ENCODE measurements at regions not wholly inside any gene's neighbourhood (a gene's known extent, or its start where the extent isn't known, plus 50 kb on each side); places are given as distances from the start of the nearest gene placed in this dataset.

- TF ChIP-seq, protein P1, sequence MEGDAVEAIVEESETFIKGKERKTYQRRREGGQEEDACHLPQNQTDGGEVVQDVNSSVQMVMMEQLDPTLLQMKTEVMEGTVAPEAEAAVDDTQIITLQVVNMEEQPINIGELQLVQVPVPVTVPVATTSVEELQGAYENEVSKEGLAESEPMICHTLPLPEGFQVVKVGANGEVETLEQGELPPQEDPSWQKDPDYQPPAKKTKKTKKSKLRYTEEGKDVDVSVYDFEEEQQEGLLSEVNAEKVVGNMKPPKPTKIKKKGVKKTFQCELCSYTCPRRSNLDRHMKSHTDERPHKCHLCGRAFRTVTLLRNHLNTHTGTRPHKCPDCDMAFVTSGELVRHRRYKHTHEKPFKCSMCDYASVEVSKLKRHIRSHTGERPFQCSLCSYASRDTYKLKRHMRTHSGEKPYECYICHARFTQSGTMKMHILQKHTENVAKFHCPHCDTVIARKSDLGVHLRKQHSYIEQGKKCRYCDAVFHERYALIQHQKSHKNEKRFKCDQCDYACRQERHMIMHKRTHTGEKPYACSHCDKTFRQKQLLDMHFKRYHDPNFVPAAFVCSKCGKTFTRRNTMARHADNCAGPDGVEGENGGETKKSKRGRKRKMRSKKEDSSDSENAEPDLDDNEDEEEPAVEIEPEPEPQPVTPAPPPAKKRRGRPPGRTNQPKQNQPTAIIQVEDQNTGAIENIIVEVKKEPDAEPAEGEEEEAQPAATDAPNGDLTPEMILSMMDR (IDR thresholded peaks at IDR 0.05): no peak
- TF ChIP-seq CREB1 (CRISPR knock-in tag; IDR thresholded peaks at IDR 0.05): no peak
- TF ChIP-seq, protein P2, sequence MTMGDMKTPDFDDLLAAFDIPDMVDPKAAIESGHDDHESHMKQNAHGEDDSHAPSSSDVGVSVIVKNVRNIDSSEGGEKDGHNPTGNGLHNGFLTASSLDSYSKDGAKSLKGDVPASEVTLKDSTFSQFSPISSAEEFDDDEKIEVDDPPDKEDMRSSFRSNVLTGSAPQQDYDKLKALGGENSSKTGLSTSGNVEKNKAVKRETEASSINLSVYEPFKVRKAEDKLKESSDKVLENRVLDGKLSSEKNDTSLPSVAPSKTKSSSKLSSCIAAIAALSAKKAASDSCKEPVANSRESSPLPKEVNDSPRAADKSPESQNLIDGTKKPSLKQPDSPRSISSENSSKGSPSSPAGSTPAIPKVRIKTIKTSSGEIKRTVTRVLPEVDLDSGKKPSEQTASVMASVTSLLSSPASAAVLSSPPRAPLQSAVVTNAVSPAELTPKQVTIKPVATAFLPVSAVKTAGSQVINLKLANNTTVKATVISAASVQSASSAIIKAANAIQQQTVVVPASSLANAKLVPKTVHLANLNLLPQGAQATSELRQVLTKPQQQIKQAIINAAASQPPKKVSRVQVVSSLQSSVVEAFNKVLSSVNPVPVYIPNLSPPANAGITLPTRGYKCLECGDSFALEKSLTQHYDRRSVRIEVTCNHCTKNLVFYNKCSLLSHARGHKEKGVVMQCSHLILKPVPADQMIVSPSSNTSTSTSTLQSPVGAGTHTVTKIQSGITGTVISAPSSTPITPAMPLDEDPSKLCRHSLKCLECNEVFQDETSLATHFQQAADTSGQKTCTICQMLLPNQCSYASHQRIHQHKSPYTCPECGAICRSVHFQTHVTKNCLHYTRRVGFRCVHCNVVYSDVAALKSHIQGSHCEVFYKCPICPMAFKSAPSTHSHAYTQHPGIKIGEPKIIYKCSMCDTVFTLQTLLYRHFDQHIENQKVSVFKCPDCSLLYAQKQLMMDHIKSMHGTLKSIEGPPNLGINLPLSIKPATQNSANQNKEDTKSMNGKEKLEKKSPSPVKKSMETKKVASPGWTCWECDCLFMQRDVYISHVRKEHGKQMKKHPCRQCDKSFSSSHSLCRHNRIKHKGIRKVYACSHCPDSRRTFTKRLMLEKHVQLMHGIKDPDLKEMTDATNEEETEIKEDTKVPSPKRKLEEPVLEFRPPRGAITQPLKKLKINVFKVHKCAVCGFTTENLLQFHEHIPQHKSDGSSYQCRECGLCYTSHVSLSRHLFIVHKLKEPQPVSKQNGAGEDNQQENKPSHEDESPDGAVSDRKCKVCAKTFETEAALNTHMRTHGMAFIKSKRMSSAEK (CRISPR knock-in tag; IDR thresholded peaks at IDR 0.05; ENCODE audit: borderline replicate concordance): no peak
- no peak for TF ChIP-seq ZNF121 (CRISPR knock-in tag; IDR thresholded peaks at IDR 0.05)
- TF ChIP-seq, protein P3, sequence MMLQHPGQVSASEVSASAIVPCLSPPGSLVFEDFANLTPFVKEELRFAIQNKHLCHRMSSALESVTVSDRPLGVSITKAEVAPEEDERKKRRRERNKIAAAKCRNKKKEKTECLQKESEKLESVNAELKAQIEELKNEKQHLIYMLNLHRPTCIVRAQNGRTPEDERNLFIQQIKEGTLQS (CRISPR knock-in tag; conservative IDR thresholded peaks at IDR 0.05): no peak
- no peak for TF ChIP-seq CBFB (CRISPR knock-in tag; IDR thresholded peaks at IDR 0.05; ENCODE audit: low read depth)
- TF ChIP-seq ZNF425 (CRISPR knock-in tag; conservative IDR thresholded peaks at IDR 0.05): no peak
- TF ChIP-seq FOXJ3 (CRISPR knock-in tag; IDR thresholded peaks at IDR 0.05; ENCODE audit: borderline replicate concordance): no peak
- no peak for TF ChIP-seq TP53 (CRISPR knock-in tag; IDR thresholded peaks at IDR 0.05)
- no peak for TF ChIP-seq JUN (CRISPR knock-in tag; IDR thresholded peaks at IDR 0.05)
- no peak for TF ChIP-seq E2F4 (CRISPR knock-in tag; IDR thresholded peaks at IDR 0.05; ENCODE audit: borderline replicate concordance, low read depth)
- TF ChIP-seq ZNF423 (CRISPR knock-in tag; IDR thresholded peaks at IDR 0.05): no peak
- TF ChIP-seq, protein P4, sequence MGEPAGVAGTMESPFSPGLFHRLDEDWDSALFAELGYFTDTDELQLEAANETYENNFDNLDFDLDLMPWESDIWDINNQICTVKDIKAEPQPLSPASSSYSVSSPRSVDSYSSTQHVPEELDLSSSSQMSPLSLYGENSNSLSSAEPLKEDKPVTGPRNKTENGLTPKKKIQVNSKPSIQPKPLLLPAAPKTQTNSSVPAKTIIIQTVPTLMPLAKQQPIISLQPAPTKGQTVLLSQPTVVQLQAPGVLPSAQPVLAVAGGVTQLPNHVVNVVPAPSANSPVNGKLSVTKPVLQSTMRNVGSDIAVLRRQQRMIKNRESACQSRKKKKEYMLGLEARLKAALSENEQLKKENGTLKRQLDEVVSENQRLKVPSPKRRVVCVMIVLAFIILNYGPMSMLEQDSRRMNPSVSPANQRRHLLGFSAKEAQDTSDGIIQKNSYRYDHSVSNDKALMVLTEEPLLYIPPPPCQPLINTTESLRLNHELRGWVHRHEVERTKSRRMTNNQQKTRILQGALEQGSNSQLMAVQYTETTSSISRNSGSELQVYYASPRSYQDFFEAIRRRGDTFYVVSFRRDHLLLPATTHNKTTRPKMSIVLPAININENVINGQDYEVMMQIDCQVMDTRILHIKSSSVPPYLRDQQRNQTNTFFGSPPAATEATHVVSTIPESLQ (CRISPR knock-in tag; IDR thresholded peaks at IDR 0.05): no peak
Observed at GRCh38 chr3:176615826-176616225, 581.5 kb downstream of the TBL1XR1 start.

All from WTC11 (cell line).